Spinal cord (tissue), 9 donors: ENCODE measurements at regions not wholly inside any gene's neighbourhood (a gene's known extent, or its start where the extent isn't known, plus 50 kb on each side); places are given as distances from the start of the nearest gene placed in this dataset.
"Not testable (repeated sequence)": the region's sequence is repeated elsewhere in the genome, so short reads cannot be mapped to it uniquely, and the experiment has no call there.

ENCODE experiments used
- DNase-seq, 6 donors: peaks; one replicate each; pipeline versions ENCODE4 v3.0.0 to v3.0.0-alpha.2; 2013 to 2015; ENCODE audit warnings: low spot score in 6 of 6, low read depth in 4 of 6
- H3K27ac ChIP-seq: one replicate; pipeline ENCODE4 v1.5.1; 2013; ENCODE audit warnings: low read depth, low read length, control low read depth
- H3K27me3 ChIP-seq: one replicate; pipeline ENCODE4 v1.6.1; 2013; ENCODE audit warnings: low read length; ENCODE audit not compliant: control insufficient read depth, insufficient read depth
- H3K36me3 ChIP-seq: one replicate; pipeline ENCODE4 v1.6.1; 2013; ENCODE audit warnings: low read length; ENCODE audit not compliant: control insufficient read depth, insufficient read depth
- H3K4me1 ChIP-seq: one replicate; pipeline ENCODE4 v1.6.1; 2013; ENCODE audit warnings: low read length; ENCODE audit not compliant: control insufficient read depth, insufficient read depth
- H3K4me3 ChIP-seq: one replicate; pipeline ENCODE4 v1.5.1; 2013; ENCODE audit warnings: low read depth, low read length, control low read depth
- H3K9me3 ChIP-seq: one replicate; pipeline ENCODE4 v1.6.1; 2013; ENCODE audit warnings: low read length; ENCODE audit not compliant: control insufficient read depth, insufficient read depth
- WGBS: methylation state at CpG from one replicate; pipeline ENCODE4 v1.1.5; 2013; ENCODE audit warnings: missing lambda C conversion rate; ENCODE audit not compliant: insufficient coverage; 5-methylcytosine and 5-hydroxymethylcytosine counted together
- donor health status: healthy.

- not testable (repeated sequence) for H3K27me3 ChIP-seq, DNase-seq, H3K4me1 ChIP-seq, H3K9me3 ChIP-seq, H3K27ac ChIP-seq, H3K36me3 ChIP-seq, H3K4me3 ChIP-seq
- 91% methylated on average over 12 of the region's 26 CpGs for WGBS
Observed at GRCh38 chr6:30807566-30807965, 63.2 kb upstream of the IER3 start.

DNA sequence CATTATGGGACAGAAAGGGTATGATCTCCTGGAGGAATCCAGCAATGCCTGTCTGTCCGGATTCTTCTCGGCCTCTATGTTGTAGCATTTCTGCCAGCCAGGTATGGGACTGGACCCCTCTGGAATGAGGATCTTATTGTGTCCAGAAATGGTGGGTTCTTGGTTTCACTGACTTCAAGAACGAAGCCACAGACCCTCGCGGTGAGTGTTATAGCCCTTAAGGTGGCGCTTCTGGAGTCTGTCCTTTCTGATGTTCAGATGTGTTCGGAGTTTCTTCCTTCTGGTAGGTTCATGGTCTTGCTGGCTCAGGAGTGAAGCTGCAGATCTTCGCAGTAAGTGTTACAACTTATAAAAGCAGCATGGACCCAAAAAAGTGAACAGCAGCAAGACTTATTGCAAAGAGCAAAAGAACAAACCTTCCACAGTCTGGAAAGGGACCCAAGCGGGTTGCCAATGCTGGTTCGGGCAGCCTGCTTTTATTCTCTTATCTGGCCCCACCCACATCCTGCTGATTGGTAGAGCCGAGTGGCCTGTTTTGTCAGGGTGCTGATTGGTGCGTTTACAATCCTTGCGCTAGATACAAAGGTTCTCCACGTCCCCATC is 62.3 kb upstream of the IER3 start:
- no peak overlapping the region for H3K4me3 ChIP-seq
- H3K9me3 ChIP-seq = no peaks in the 10 kb centered on the region
- no peak overlapping the region for H3K27ac ChIP-seq
- no peaks in the 10 kb centered on the region for H3K4me1 ChIP-seq
- DNase-seq = no peak
- WGBS = 75% methylated on average over 7 of the region's 14 CpGs
- no peaks in the 10 kb centered on the region for H3K27me3 ChIP-seq
- H3K36me3 ChIP-seq = no peaks in the 10 kb centered on the region

GRCh38 chr6:30804333-30804732 is 60.0 kb upstream of the IER3 start:
- H3K27me3 ChIP-seq = no peaks in the 10 kb centered on the region
- no peaks in the 10 kb centered on the region for H3K36me3 ChIP-seq
- H3K4me1 ChIP-seq = no peaks in the 10 kb centered on the region
- no peak for DNase-seq
- H3K9me3 ChIP-seq = no peaks in the 10 kb centered on the region
- no peak overlapping the region for H3K4me3 ChIP-seq
- WGBS = no CpG with 5 or more reads among the region's 1 CpG
- H3K27ac ChIP-seq = no peak overlapping the region

- Histone ChIP-seq H3K27ac (no peak overlapping the region), H3K4me3 (no peak overlapping the region), H3K9me3 (no peaks in the 10 kb centered on the region), H3K36me3 (no peaks in the 10 kb centered on the region), H3K27me3 (no peaks in the 10 kb centered on the region), H3K4me1 (no peaks in the 10 kb centered on the region)
- no CpG with 5 or more reads among the region's 1 CpG for WGBS
- DNase-seq = no peak
Observed at GRCh38 chr6:30802731-30803130, 58.4 kb upstream of the IER3 start.

- WGBS = 70% methylated on average over 8 of the region's 8 CpGs
- DNase-seq = no peak
- H3K27me3 ChIP-seq = no peaks in the 10 kb centered on the region
- no peak overlapping the region for H3K4me3 ChIP-seq
- H3K4me1 ChIP-seq = no peaks in the 10 kb centered on the region
- H3K9me3 ChIP-seq = no peaks in the 10 kb centered on the region
- no peaks in the 10 kb centered on the region for H3K36me3 ChIP-seq
- H3K27ac ChIP-seq = no peak overlapping the region
Observed at GRCh38 chr6:30801950-30802349, 57.6 kb upstream of the IER3 start.

GRCh38 chr6:30800871-30801270 is 56.5 kb upstream of the IER3 start:
- Histone ChIP-seq H3K36me3 (no peaks in the 10 kb centered on the region), H3K27me3 (no peaks in the 10 kb centered on the region), H3K4me1 (no peaks in the 10 kb centered on the region), H3K27ac (peak overlapping the region; percentile 29), H3K4me3 (no peak overlapping the region), H3K9me3 (no peaks in the 10 kb centered on the region)
- peak in 1 of 6 donors; percentile 79 for DNase-seq
- 72% methylated on average over 6 of the region's 6 CpGs for WGBS

GRCh38 chr6:30799210-30799609 is 54.9 kb upstream of the IER3 start:
- Histone ChIP-seq H3K4me3 (no peak overlapping the region), H3K27me3 (no peaks in the 10 kb centered on the region), H3K9me3 (no peaks in the 10 kb centered on the region), H3K4me1 (no peaks in the 10 kb centered on the region), H3K27ac (peak overlapping the region; percentile 67), H3K36me3 (no peaks in the 10 kb centered on the region)
- no CpG with 5 or more reads among the region's 3 CpGs for WGBS
- no peak for DNase-seq

DNA sequence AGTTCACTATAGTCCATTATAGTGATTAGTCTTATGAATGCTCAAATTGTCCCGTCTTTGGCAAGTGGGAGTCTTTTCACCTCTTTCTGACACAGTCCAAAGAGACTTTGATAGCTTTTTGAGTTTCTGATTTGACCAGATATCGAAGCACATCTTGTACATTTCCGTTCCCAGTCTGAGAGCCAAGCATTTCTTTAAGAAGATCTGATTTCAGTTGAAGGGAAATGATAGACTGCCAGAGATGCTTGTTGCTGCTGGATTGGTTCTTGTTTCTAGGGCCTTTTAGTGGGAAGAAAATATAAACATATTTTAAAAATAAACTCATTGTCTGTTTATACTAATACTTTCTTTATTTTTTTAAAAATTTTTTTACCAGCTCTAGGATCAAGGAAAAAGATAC is 54.1 kb upstream of the IER3 start:
- no peaks in the 10 kb centered on the region for H3K27me3 ChIP-seq
- H3K4me1 ChIP-seq = peaks cover 2% of the 10 kb centered on the region
- WGBS = 100% methylated on average over 1 of the region's 3 CpGs
- peak overlapping the region; percentile 40 for H3K27ac ChIP-seq
- no peaks in the 10 kb centered on the region for H3K36me3 ChIP-seq
- no peak overlapping the region for H3K4me3 ChIP-seq
- DNase-seq = no peak
- H3K9me3 ChIP-seq = no peaks in the 10 kb centered on the region

DNA sequence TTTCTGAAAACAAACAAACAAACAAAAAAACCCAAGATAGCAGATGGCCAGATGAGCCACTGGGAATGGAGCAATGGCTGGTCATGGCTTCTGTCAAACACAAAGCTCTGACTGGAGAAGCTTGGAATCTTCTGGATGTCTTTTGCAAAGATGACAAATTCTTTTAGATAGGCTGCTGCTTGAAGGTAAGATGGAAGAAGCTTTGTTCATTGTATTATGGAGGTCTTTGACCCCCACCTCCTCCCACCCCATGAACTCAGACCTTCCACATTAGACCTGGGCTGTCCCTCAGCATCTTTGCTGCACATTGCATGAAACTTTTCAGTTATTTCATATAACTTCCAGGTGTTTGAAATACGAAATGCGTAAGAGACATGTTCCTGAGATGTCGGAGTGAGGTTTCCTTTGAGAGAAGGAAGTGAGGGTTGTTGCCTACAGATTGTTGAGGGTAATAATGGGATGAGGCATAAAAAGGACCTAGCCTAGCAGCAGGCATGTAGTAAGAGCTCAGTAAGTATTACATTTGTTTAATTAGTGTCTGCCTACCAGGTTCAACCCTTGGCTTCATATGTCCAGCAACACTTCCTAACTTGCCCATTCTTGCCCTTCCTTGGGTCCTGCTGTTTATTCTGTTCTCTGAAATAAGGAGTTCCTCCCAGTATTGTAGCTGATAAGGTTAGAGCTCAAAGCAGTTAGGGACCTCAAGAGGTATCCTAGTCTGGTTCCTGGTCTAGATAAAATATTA is 51.4 kb upstream of the IER3 start:
- H3K9me3 ChIP-seq = no peaks in the 10 kb centered on the region
- no peak for DNase-seq
- no peaks in the 10 kb centered on the region for H3K27me3 ChIP-seq
- H3K4me3 ChIP-seq = no peak overlapping the region
- 90% methylated on average over 3 of the region's 3 CpGs for WGBS
- H3K36me3 ChIP-seq = no peaks in the 10 kb centered on the region
- peaks cover 5% of the 10 kb centered on the region for H3K4me1 ChIP-seq
- no peak overlapping the region for H3K27ac ChIP-seq
